HL-60 (cell line): ENCODE measurements at regions not wholly inside any gene's neighbourhood (a gene's known extent, or its start where the extent isn't known, plus 50 kb on each side); places are given as distances from the start of the nearest gene placed in this dataset.

Experiments used
- DNase-seq, 2 experiments: peaks; one replicate each; pipeline ENCODE4 v3.0.0-alpha.2; 2010 to 2020; ENCODE audit warnings: low read depth in 1 of 2, low spot score in 1 of 2
- H3K27ac ChIP-seq: fragments of 250-450 bp; sonication (Bioruptor Pico); replicated peaks from 2 replicates; pipeline ENCODE4 v1.5.1; 2020; ENCODE audit warnings: mild to moderate bottlenecking, moderate library complexity
- H3K27me3 ChIP-seq: fragments of 250-450 bp; sonication (Bioruptor Pico); 2 replicates; pipeline ENCODE4 v1.5.1; 2021; ENCODE audit warnings: mild to moderate bottlenecking, moderate library complexity; ENCODE audit not compliant: insufficient read depth, poor library complexity, severe bottlenecking
- H3K4me3 ChIP-seq: replicated peaks from 2 replicates; pipeline ENCODE4 v1.5.1; 2011; ENCODE audit warnings: mild to moderate bottlenecking, control low read depth, low read length; ENCODE audit not compliant: insufficient read depth
- GABPA ChIP-seq: IDR thresholded peaks from 2 replicates; pipeline ENCODE4 v1.6.1; 2012; ENCODE audit warnings: low read depth
- POLR2AphosphoS5 ChIP-seq: IDR thresholded peaks from 2 replicates; pipeline ENCODE4 v1.6.1; 2012; ENCODE audit warnings: low read depth
- REST ChIP-seq: IDR thresholded peaks from 2 replicates; pipeline ENCODE4 v1.6.1; 2012; ENCODE audit warnings: low read depth; ENCODE audit not compliant: insufficient replicate concordance
- SPI1 ChIP-seq: IDR thresholded peaks from 2 replicates; pipeline ENCODE4 v1.6.1; 2012; ENCODE audit warnings: low read depth, mild to moderate bottlenecking, borderline replicate concordance
- TF ChIP-seq, protein P1 (sequence below): IDR thresholded peaks from one replicate; pipeline ENCODE4 v1.5.1; 2011; ENCODE audit warnings: low read length, control low read depth, inconsistent platforms; ENCODE audit not compliant: insufficient read depth

DNA sequence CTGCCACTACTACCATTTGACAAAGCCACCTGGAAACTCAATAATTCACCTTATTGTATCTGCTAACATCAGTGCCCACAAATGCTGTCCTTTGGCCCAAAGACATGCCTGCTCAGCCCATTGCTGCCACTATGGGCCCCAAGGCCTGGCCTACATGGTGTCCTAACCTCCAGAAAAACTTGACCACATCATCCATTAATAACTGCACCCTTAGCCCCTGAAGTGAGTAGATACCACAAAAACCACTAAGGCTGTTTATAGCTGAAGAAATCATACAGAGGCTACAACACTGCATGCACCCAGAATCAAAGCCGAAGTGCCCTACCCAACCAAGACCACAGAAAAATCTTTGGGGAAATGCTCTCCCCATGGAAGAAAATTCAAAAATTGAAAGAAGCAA lies 932.8 kb upstream of the SLITRK6 start:
- Histone ChIP-seq H3K4me3 (no peak overlapping the region), H3K27ac (no peak overlapping the region), H3K27me3 (no peaks in the 10 kb centered on the region)
- DNase-seq = no peak
- TF ChIP-seq GABPA = no peak
- no peak for TF ChIP-seq POLR2AphosphoS5
- TF ChIP-seq, protein P1, sequence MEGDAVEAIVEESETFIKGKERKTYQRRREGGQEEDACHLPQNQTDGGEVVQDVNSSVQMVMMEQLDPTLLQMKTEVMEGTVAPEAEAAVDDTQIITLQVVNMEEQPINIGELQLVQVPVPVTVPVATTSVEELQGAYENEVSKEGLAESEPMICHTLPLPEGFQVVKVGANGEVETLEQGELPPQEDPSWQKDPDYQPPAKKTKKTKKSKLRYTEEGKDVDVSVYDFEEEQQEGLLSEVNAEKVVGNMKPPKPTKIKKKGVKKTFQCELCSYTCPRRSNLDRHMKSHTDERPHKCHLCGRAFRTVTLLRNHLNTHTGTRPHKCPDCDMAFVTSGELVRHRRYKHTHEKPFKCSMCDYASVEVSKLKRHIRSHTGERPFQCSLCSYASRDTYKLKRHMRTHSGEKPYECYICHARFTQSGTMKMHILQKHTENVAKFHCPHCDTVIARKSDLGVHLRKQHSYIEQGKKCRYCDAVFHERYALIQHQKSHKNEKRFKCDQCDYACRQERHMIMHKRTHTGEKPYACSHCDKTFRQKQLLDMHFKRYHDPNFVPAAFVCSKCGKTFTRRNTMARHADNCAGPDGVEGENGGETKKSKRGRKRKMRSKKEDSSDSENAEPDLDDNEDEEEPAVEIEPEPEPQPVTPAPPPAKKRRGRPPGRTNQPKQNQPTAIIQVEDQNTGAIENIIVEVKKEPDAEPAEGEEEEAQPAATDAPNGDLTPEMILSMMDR = no peak
- TF ChIP-seq SPI1 = no peak
- TF ChIP-seq REST = no peak

DNA sequence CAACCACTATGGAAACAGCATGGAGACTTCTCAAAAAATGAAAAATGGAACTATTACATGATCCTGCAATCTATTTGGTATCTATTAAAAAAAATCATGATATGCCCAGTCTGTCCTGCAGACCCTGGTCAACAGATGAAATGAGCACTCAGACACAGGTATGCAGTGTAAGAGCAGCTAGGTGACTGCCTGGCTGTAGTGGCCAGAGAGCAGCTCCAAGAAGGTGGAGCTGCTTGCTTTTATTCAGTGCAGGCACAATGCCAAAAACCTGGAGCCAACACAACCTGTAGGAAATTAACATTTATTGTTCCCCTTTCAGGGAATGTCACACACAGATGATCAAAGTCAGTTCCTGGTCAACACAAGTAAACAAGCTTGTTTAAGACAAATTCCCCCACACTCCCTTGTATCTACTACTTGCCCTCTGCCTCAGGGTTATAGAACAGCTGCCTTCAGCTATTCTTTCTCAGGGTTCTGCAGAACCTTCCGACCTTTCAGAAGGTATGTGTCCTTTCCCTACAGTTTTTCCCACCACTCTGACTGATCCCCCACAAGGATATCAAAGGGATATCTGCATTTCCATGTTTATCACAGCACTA lies 933.7 kb upstream of the SLITRK5 start:
- no peak for DNase-seq
- Histone ChIP-seq H3K27ac (no peak overlapping the region), H3K4me3 (no peak overlapping the region), H3K27me3 (no peaks in the 10 kb centered on the region)
- no peak for TF ChIP-seq GABPA
- TF ChIP-seq POLR2AphosphoS5 = no peak
- TF ChIP-seq SPI1 = no peak
- no peak for TF ChIP-seq REST
- TF ChIP-seq, protein P1 = no peak

DNA sequence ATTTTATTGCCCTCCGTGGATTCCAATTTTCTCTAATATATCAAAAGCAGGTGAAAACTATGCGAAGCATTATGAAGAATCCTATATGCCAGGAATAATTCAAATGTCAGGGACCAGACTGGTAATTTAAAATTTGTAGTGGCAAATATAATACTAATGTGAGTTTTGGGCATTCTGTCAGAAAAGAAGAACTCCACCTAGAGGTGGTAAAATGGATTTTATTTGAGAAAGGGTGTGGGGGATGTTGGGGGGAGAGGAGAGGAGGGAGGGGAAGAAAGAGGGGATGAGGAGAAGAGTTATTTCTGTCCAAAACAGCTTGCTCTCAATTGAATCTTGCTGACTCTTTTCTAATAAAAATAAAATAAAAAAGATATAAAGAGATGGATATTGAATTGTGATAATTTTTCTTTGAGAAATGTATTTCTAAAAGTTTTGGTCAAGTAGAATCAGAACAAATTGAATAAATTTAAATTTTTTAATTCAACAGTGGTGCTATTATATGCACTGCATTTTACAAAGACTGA lies 929.3 kb upstream of the SLITRK5 start:
- H3K27ac ChIP-seq = no peak overlapping the region
- DNase-seq = no peak
- TF ChIP-seq POLR2AphosphoS5 (no peak), REST (no peak), GABPA (no peak), SPI1 (no peak)
- TF ChIP-seq, protein P1 = no peak
- H3K27me3 ChIP-seq = no peaks in the 10 kb centered on the region
- no peak overlapping the region for H3K4me3 ChIP-seq
